Astrocyte of the spinal cord (primary cell): ENCODE measurements at regions not wholly inside any gene's neighbourhood (a gene's known extent, or its start where the extent isn't known, plus 50 kb on each side); places are given as distances from the start of the nearest gene placed in this dataset.

Source experiments
- DNase-seq: peaks from one replicate; pipeline ENCODE4 v3.0.0; 2011; ENCODE audit warnings: low read depth, low spot score
- H3K4me3 ChIP-seq: 2 replicates; pipeline ENCODE4 v1.5.1; 2011; ENCODE audit warnings: low read depth, mild to moderate bottlenecking, low read length, moderate library complexity
- in situ Hi-C: cut with HindIII; loops from 2 replicates; pipeline ENCODE4 v1.10.0; 2017; ENCODE audit warnings: low sequenced_read_pairs
- TF ChIP-seq, protein P1 (sequence below): IDR thresholded peaks from 2 replicates; pipeline ENCODE4 v1.5.1; 2012; ENCODE audit warnings: low read depth, mild to moderate bottlenecking, low read length, inconsistent platforms

DNA sequence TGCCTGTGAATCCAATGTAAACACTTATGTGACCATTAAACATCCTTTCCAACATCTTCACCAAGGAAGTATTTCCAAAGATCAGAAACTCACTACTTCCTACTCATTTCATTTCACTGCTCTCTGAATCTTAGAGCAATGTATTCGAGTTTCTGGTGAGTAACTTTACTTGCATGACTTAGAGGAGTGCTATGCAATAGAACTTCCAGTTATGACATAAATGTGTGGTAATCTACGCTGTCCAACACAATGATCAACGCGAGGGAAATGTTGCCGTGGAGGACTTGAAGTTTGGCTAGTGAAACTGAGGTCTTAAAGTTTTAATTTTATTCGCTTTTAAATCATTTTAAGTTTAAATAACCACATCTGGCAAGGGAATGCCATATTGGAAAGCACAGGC lies 1326.3 kb downstream of the XPNPEP1 start:
- peak; percentile 57 for DNase-seq
- TF ChIP-seq, protein P1, sequence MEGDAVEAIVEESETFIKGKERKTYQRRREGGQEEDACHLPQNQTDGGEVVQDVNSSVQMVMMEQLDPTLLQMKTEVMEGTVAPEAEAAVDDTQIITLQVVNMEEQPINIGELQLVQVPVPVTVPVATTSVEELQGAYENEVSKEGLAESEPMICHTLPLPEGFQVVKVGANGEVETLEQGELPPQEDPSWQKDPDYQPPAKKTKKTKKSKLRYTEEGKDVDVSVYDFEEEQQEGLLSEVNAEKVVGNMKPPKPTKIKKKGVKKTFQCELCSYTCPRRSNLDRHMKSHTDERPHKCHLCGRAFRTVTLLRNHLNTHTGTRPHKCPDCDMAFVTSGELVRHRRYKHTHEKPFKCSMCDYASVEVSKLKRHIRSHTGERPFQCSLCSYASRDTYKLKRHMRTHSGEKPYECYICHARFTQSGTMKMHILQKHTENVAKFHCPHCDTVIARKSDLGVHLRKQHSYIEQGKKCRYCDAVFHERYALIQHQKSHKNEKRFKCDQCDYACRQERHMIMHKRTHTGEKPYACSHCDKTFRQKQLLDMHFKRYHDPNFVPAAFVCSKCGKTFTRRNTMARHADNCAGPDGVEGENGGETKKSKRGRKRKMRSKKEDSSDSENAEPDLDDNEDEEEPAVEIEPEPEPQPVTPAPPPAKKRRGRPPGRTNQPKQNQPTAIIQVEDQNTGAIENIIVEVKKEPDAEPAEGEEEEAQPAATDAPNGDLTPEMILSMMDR = no peak
- in situ Hi-C loops = no loop called here
- H3K4me3 ChIP-seq = no peak overlapping the region

DNA sequence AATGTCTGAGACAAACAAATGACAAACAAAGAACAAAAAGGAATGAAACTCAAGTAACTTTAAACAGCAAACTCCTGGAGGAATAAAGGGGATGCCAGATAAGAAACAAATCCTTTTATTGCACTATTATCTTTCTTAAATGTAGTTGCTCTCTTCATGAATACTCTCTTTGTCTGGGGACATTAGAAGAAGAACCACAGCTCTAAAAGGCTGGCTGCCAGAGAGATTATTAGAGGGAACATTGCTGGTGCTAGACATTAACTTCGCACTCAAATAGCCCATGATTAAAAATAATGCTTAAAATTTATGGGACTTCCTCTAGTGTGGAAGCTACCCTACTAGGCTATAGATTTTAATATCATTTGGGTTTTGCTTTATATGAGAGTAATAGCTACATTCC lies 1330.4 kb downstream of the XPNPEP1 start:
- TF ChIP-seq, protein P1 = no peak
- in situ Hi-C loops = no loop called here
- no peak for DNase-seq
- no peak overlapping the region for H3K4me3 ChIP-seq

DNA sequence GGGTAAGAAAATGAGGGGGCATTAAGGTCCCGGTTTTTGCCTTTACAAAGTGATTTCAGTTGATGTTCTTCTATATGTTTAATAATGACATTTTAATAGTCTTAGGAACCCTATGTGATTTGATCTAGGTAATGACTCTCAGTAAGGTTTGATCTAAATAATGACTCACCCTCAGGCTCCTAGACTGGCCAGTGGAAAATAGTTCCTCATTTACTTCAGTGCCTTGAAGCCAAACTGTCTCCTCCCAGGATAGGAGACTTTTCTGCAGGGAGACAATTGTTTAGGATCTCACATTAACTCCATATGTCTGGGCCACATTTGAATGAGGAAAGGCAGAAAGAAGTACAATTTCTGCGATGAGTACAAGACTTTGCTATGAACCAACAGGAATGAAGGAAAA lies 1331.9 kb downstream of the XPNPEP1 start:
- in situ Hi-C loops = no loop called here
- TF ChIP-seq, protein P1 = no peak
- DNase-seq = peak; percentile 21
- H3K4me3 ChIP-seq = no peak overlapping the region

DNA sequence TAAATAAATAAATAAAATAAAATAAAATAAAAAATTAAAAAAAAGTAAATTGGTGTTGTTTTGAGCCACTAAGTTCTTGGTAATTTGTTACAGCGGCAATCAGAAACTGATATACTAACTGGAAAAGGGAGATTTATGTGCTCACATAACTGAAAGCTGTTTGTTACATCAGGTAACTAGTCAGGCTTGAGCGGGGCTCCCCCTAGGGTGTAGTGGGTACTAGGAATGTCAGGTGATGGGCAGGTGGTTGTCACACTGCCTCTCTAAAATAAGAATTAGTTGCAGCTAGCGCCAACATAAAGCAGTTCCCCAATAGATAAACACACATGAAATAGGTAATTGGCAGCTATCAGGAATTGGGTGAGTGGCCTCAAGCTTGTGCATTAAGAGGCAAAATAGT lies 1336.9 kb downstream of the XPNPEP1 start:
- TF ChIP-seq, protein P1 = no peak
- in situ Hi-C loops = no loop called here
- DNase-seq = no peak
- H3K4me3 ChIP-seq = no peak overlapping the region

DNA sequence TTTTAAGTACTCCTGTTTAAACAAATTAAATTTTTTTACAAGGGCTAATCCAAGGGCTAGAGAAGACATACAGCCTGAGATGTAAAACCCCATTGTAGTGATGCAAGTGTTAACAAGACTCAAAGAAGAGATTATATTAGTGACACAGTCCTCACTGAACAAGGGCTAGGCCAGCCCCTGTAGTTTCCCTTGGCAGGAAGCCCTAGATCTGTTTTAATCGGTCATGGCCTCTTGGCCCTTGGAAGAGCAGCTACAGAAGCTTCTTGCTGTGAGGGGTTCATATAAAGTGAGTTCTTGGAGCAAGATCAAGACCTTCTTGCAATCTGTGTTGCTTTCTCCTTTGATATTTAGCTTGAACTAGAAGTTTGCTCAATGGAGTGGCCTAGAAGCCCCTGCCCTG lies 1339.4 kb downstream of the XPNPEP1 start:
- TF ChIP-seq, protein P1 = no peak
- in situ Hi-C loops = no loop called here
- H3K4me3 ChIP-seq = no peak overlapping the region
- no peak for DNase-seq

DNA sequence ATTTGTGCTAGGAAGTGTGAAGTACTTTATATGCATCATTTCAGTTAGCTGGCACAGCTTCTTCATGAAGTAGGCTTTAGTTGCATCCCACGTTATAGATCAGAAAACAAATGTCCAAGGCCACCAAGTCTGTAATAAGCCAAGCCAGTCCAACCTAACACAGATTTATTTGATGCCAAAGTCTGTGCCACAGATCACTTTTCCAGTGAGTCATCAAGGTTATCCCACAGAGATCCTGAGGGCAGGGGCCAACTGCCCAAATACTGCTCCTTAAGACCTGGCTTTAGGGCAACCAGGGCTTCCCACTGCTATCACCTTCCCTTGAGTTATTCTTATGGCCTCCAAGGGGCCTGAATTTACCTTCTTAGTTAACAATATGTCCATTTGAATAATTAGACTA lies 1340.4 kb downstream of the XPNPEP1 start:
- TF ChIP-seq, protein P1 = no peak
- DNase-seq = peak; percentile 6
- in situ Hi-C loops = no loop called here
- H3K4me3 ChIP-seq = no peak overlapping the region

DNA sequence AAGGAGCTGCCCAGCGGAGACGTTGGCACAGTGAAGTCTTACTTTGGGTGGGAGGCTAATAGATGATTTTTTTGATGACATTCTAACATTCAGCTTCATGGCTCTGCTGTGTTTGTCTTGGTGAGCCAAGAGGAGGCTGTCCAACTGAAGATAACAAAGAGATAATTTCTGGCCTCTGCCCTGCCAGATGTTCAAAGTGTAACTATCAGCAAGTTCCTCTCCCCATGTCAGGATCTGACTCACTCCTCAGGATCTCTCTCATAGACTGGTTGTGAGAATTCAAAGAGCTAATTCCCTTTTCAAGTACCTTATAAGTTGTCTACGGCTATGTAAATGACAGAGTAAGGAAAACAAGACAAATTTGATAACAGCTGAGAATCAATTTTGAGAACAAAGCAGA lies 1340.9 kb downstream of the XPNPEP1 start:
- DNase-seq = peak; percentile 59
- TF ChIP-seq, protein P1 = no peak
- no peak overlapping the region for H3K4me3 ChIP-seq
- in situ Hi-C loops = no loop called here
